SK-N-MC (cell line): ENCODE measurements at regions not wholly inside any gene's neighbourhood (a gene's known extent, or its start where the extent isn't known, plus 50 kb on each side); places are given as distances from the start of the nearest gene placed in this dataset.

Experiments used
- EZH2 ChIP-seq: fragments of 200-600 bp; sonication (generic); IDR thresholded peaks from one replicate; pipeline ENCODE4 v1.6.1; 2017; ENCODE audit warnings: antibody characterized with exemption
- FOXP2 ChIP-seq: optimal IDR thresholded peaks from 2 replicates; pipeline ENCODE3; 2011; ENCODE audit warnings: mild to moderate bottlenecking, moderate library complexity; ENCODE audit not compliant: insufficient read depth; ENCODE audit errors: extremely low read length, control extremely low read depth
- POLR2AphosphoS5 ChIP-seq: IDR thresholded peaks from 2 replicates; pipeline ENCODE4 v1.6.1; 2012; ENCODE audit warnings: mild to moderate bottlenecking, low read depth, low read length, borderline replicate concordance

GRCh38 chr2:20534913-20535801 is 88.3 kb downstream of the RHOB start:
- TF ChIP-seq POLR2AphosphoS5, result no peak
- no peak for TF ChIP-seq EZH2
- no peak for TF ChIP-seq FOXP2
